H1 (cell line): ENCODE measurements at regions not wholly inside any gene's neighbourhood (a gene's known extent, or its start where the extent isn't known, plus 50 kb on each side); places are given as distances from the start of the nearest gene placed in this dataset.

ENCODE experiments used
- CHD2 ChIP-seq: IDR thresholded peaks from 2 replicates; pipeline ENCODE4 v1.6.1; 2012; ENCODE audit warnings: low read length, improper control_type of control experiment
- EP300 ChIP-seq, 2 experiments: IDR thresholded peaks; 1 replicate in 1 of 2; 2 replicates in 1 of 2; pipeline ENCODE4 v1.6.1; 2011 to 2012; ENCODE audit warnings: low read depth in 2 of 2, low read length in 2 of 2, mild to moderate bottlenecking in 2 of 2, borderline replicate concordance in 1 of 2, inconsistent platforms in 1 of 2, moderate library complexity in 1 of 2
- EZH2 ChIP-seq: fragments of 200-600 bp; sonication (generic); IDR thresholded peaks from 2 replicates; pipeline ENCODE4 v1.7.1; 2012; ENCODE audit warnings: low read depth, mild to moderate bottlenecking, moderate library complexity, low read length, inconsistent platforms; ENCODE audit not compliant: severe bottlenecking
- GTF2F1 ChIP-seq: IDR thresholded peaks from 2 replicates; pipeline ENCODE4 v1.6.1; 2012; ENCODE audit warnings: low read depth, low read length, improper control_type of control experiment, borderline replicate concordance
- HDAC2 ChIP-seq, 2 experiments: fragments of 300-600 bp in 1 of 2; sonication (generic) in 1 of 2; IDR thresholded peaks; 2 replicates each; pipeline ENCODE4 v1.6.1; 2011 to 2012; ENCODE audit warnings: low read depth in 2 of 2, low read length in 2 of 2, mild to moderate bottlenecking in 2 of 2, moderate library complexity in 2 of 2, borderline replicate concordance in 1 of 2, inconsistent platforms in 1 of 2
- POLR2AphosphoS5 ChIP-seq: IDR thresholded peaks from 2 replicates; pipeline ENCODE4 v1.6.1; 2011; ENCODE audit warnings: low read depth, low read length
- RAD21 ChIP-seq, 2 experiments: IDR thresholded peaks in 1 of 2; conservative IDR thresholded peaks in 1 of 2; 2 replicates each; pipeline ENCODE4 v1.6.1; 2011; ENCODE audit warnings: low read depth in 2 of 2, low read length in 2 of 2, improper control_type of control experiment in 1 of 2, inconsistent platforms in 1 of 2, mild to moderate bottlenecking in 1 of 2, moderate library complexity in 1 of 2
- SIRT6 ChIP-seq: IDR thresholded peaks from one replicate; pipeline ENCODE4 v1.7.1; 2012; ENCODE audit warnings: low read length, inconsistent platforms
- TAF7 ChIP-seq: optimal IDR thresholded peaks from 2 replicates; pipeline ENCODE3; 2011; ENCODE audit warnings: low read depth, mild to moderate bottlenecking, inconsistent platforms, low read length, moderate library complexity, borderline replicate concordance
- TBP ChIP-seq: IDR thresholded peaks from 2 replicates; pipeline ENCODE4 v1.6.1; 2011; ENCODE audit warnings: low read depth, low read length, improper control_type of control experiment
- TEAD4 ChIP-seq: IDR thresholded peaks from 2 replicates; pipeline ENCODE4 v1.6.1; 2012; ENCODE audit warnings: low read depth, low read length, inconsistent platforms, mixed read lengths
- YY1 ChIP-seq: IDR thresholded peaks from 2 replicates; pipeline ENCODE4 v1.6.1; 2011; ENCODE audit warnings: low read depth, mild to moderate bottlenecking, low read length
- TF ChIP-seq, protein P1 (sequence below), 3 experiments: IDR thresholded peaks; 1 replicate in 2 of 3; 2 replicates in 1 of 3; pipeline versions ENCODE4 v1.5.1 to v1.6.1; 2011; ENCODE audit warnings: low read length in 3 of 3, mild to moderate bottlenecking in 3 of 3, inconsistent platforms in 2 of 3, low read depth in 1 of 3, moderate library complexity in 1 of 3; ENCODE audit not compliant: insufficient read depth in 1 of 3; ENCODE audit errors: control extremely low read depth in 1 of 3

DNA sequence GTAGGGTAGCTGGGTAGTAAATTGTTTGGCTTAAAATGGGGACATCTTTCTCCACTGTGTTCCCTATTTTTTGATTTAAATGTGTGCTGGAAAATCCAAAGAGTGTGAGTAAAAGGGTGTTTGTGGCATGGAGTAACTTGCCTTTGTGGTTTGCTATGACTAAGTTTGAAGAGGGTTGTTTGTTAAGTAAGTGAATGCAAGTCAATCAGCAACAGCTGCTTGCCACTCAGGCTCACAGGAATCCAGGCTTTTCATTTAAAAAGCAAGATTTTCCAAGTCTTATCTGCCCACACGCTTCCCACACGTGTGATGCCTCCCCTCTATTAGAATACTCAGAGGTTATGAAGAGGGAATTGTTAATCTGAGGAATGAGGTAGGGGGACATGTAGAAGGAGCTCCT, 847.7 kb upstream of the RBFOX1 start:
- no peak for TF ChIP-seq TAF7
- TF ChIP-seq, protein P1, sequence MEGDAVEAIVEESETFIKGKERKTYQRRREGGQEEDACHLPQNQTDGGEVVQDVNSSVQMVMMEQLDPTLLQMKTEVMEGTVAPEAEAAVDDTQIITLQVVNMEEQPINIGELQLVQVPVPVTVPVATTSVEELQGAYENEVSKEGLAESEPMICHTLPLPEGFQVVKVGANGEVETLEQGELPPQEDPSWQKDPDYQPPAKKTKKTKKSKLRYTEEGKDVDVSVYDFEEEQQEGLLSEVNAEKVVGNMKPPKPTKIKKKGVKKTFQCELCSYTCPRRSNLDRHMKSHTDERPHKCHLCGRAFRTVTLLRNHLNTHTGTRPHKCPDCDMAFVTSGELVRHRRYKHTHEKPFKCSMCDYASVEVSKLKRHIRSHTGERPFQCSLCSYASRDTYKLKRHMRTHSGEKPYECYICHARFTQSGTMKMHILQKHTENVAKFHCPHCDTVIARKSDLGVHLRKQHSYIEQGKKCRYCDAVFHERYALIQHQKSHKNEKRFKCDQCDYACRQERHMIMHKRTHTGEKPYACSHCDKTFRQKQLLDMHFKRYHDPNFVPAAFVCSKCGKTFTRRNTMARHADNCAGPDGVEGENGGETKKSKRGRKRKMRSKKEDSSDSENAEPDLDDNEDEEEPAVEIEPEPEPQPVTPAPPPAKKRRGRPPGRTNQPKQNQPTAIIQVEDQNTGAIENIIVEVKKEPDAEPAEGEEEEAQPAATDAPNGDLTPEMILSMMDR (IDR thresholded peaks at IDR 0.05; ENCODE audit: control extremely low read depth in 1 of 3, insufficient read depth in 1 of 3, low read depth in 1 of 3, low read length in 3 of 3) = no peak
- TF ChIP-seq HDAC2 (IDR thresholded peaks at IDR 0.05; ENCODE audit: borderline replicate concordance in 1 of 2, low read depth in 2 of 2, low read length in 2 of 2) = no peak
- no peak for TF ChIP-seq EZH2
- TF ChIP-seq TEAD4 = no peak
- no peak for TF ChIP-seq GTF2F1
- no peak for TF ChIP-seq POLR2AphosphoS5
- no peak for TF ChIP-seq EP300 (IDR thresholded peaks at IDR 0.05; ENCODE audit: borderline replicate concordance in 1 of 2, low read depth in 2 of 2, low read length in 2 of 2)
- TF ChIP-seq TBP = no peak
- no peak for TF ChIP-seq CHD2
- TF ChIP-seq YY1 = no peak
- TF ChIP-seq SIRT6 = no peak
- no peak for TF ChIP-seq RAD21 (IDR thresholded peaks at IDR 0.05 in 1 of 2, conservative IDR thresholded peaks at IDR 0.05 in 1 of 2; ENCODE audit: low read depth in 2 of 2, low read length in 2 of 2)
